K562 (cell line): ENCODE measurements at regions not wholly inside any gene's neighbourhood (a gene's known extent, or its start where the extent isn't known, plus 50 kb on each side); places are given as distances from the start of the nearest gene placed in this dataset.

Experiments used
- CBFA2T3 ChIP-seq: fragments of 450-650 bp; IDR thresholded peaks from 2 replicates; pipeline ENCODE4 v1.6.1; 2017
- EZH2 ChIP-seq: IDR thresholded peaks from 2 replicates; pipeline ENCODE4 v1.6.1; 2012; ENCODE audit warnings: low read depth, mild to moderate bottlenecking, inconsistent platforms, low read length, borderline replicate concordance
- HLTF ChIP-seq: fragments of 450-650 bp; IDR thresholded peaks from 2 replicates; pipeline ENCODE4 v1.6.1; 2016
- UBTF ChIP-seq, 2 experiments: IDR thresholded peaks; 2 replicates each; pipeline ENCODE4 v1.6.1; 2012; ENCODE audit warnings: improper control_type of control experiment in 2 of 2, low read depth in 2 of 2, low read length in 2 of 2, borderline replicate concordance in 1 of 2

GRCh38 chr2:42971381-42971780 lies 179.0 kb upstream of the HAAO start:
- TF ChIP-seq UBTF (IDR thresholded peaks at IDR 0.05; ENCODE audit: borderline replicate concordance in 1 of 2, low read depth in 2 of 2, low read length in 2 of 2) (no peak), CBFA2T3 (no peak), EZH2 (no peak), HLTF (no peak)
